A673 (cell line): ENCODE measurements at regions not wholly inside any gene's neighbourhood (a gene's known extent, or its start where the extent isn't known, plus 50 kb on each side); places are given as distances from the start of the nearest gene placed in this dataset.

Source experiments
- BruUV-seq: library from RNA; stranded (reverse); fragments of 400-500 nt; replicated peaks from 2 replicates; lab custom pipeline; 2021; lab: Mats Ljungman, UMichigan
- CTCF ChIA-PET: fragments of 300-600 bp; sonication (Branson Sonifier 250); formaldehyde crosslinking; loops from one replicate; lab custom pipeline; 2022; ENCODE audit warnings: antibody characterized with exemption; lab: Charles Lee
- POLR2A ChIA-PET: fragments of 300-600 bp; sonication (Branson Sonifier 250); formaldehyde crosslinking; loops from one replicate; lab custom pipeline; 2022; ENCODE audit warnings: antibody characterized with exemption; ENCODE audit not compliant: low non-redundant PET; lab: Charles Lee
- DNase-seq: peaks from one replicate; pipeline ENCODE4 v3.0.0-alpha.2; 2015; ENCODE audit warnings: low spot score
- H3K27ac ChIP-seq: fragments of 200-600 bp; sonication (generic); 2 replicates; pipeline ENCODE4 v1.5.1; 2016; ENCODE audit warnings: mixed run types, low read depth, mild to moderate bottlenecking, mixed read lengths, antibody characterized with exemption, low read length; ENCODE audit not compliant: poor library complexity, severe bottlenecking
- H3K27me3 ChIP-seq: fragments of 200-600 bp; sonication (generic); replicated peaks from 2 replicates; pipeline ENCODE4 v1.6.1; 2017; ENCODE audit warnings: mixed run types, low read depth, mild to moderate bottlenecking, mixed read lengths, antibody characterized with exemption, low read length; ENCODE audit not compliant: insufficient read depth, poor library complexity
- H3K36me3 ChIP-seq: fragments of 200-600 bp; sonication (generic); 2 replicates; pipeline ENCODE4 v1.6.1; 2016; ENCODE audit warnings: mixed run types, mild to moderate bottlenecking, mixed read lengths, antibody characterized with exemption, low read length; ENCODE audit not compliant: insufficient read depth, poor library complexity, severe bottlenecking
- H3K4me1 ChIP-seq: fragments of 200-600 bp; sonication (generic); 2 replicates; pipeline ENCODE4 v1.6.1; 2017; ENCODE audit warnings: mixed run types, mild to moderate bottlenecking, mixed read lengths, antibody characterized with exemption, low read length; ENCODE audit not compliant: insufficient read depth, poor library complexity, severe bottlenecking
- H3K4me3 ChIP-seq: fragments of 200-600 bp; sonication (generic); 2 replicates; pipeline ENCODE4 v1.5.1; 2016; ENCODE audit warnings: low read depth, mixed run types, mild to moderate bottlenecking, mixed read lengths, low read length; ENCODE audit not compliant: poor library complexity, severe bottlenecking
- H3K9me3 ChIP-seq: fragments of 200-600 bp; sonication (generic); 2 replicates; pipeline ENCODE4 v1.6.1; 2016; ENCODE audit warnings: mixed run types, low read depth, mild to moderate bottlenecking, mixed read lengths, antibody characterized with exemption, low read length; ENCODE audit not compliant: poor library complexity, severe bottlenecking
- EZH2 ChIP-seq: fragments of 200-600 bp; sonication (generic); IDR thresholded peaks from 2 replicates; pipeline ENCODE4 v1.6.1; 2017; ENCODE audit warnings: borderline replicate concordance, low read depth, mild to moderate bottlenecking, mixed read lengths, antibody characterized with exemption, low read length; ENCODE audit not compliant: poor library complexity, severe bottlenecking
- intact Hi-C: fragments of 100-400 bp; cut with micrococcal nuclease; formaldehyde crosslinking; loops from one replicate; pipeline ENCODE4 v1.10.0; 2022; ENCODE audit not compliant: unreplicated experiment
- TF ChIP-seq, protein P1 (sequence below): fragments of 300-800, 200-600 bp; sonication (generic); conservative IDR thresholded peaks from 2 replicates; pipeline ENCODE4 v1.5.1; 2017; ENCODE audit warnings: low read depth, mild to moderate bottlenecking, antibody characterized with exemption, low read length, moderate library complexity, mixed read lengths

DNA sequence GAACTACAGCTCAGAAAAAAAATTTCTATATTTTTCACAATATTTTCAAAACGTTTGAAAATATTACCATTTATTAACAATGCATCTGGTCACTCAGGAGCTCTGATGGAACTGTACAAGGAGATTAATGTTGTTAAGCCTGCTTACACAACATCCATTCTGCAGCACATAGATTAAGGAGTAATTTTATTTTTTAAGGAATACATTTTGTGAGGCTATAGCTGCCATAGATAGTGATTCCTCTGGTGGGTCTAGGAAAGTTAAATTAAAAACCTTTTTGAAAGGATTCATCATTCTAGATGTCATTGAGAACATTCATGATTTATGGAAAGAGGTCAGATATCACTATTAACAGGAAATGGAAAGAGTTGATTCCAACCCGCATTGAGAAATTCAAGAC, 196.9 kb downstream of the C3orf38 start:
- no peak overlapping the region for H3K27ac ChIP-seq
- peaks cover 8% of the 10 kb centered on the region for H3K9me3 ChIP-seq
- intact Hi-C loops: no loop called here
- H3K4me1 ChIP-seq: peaks cover 5% of the 10 kb centered on the region
- BruUV-seq: no TSS peak
- POLR2A ChIA-PET: no interaction called here
- CTCF ChIA-PET: no interaction called here
- H3K4me3 ChIP-seq: no peak overlapping the region
- TF ChIP-seq, protein P1, sequence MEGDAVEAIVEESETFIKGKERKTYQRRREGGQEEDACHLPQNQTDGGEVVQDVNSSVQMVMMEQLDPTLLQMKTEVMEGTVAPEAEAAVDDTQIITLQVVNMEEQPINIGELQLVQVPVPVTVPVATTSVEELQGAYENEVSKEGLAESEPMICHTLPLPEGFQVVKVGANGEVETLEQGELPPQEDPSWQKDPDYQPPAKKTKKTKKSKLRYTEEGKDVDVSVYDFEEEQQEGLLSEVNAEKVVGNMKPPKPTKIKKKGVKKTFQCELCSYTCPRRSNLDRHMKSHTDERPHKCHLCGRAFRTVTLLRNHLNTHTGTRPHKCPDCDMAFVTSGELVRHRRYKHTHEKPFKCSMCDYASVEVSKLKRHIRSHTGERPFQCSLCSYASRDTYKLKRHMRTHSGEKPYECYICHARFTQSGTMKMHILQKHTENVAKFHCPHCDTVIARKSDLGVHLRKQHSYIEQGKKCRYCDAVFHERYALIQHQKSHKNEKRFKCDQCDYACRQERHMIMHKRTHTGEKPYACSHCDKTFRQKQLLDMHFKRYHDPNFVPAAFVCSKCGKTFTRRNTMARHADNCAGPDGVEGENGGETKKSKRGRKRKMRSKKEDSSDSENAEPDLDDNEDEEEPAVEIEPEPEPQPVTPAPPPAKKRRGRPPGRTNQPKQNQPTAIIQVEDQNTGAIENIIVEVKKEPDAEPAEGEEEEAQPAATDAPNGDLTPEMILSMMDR: no peak
- TF ChIP-seq EZH2: no peak
- peak; percentile 7 for DNase-seq
- H3K27me3 ChIP-seq: no peaks in the 10 kb centered on the region
- H3K36me3 ChIP-seq: no peaks in the 10 kb centered on the region

DNA sequence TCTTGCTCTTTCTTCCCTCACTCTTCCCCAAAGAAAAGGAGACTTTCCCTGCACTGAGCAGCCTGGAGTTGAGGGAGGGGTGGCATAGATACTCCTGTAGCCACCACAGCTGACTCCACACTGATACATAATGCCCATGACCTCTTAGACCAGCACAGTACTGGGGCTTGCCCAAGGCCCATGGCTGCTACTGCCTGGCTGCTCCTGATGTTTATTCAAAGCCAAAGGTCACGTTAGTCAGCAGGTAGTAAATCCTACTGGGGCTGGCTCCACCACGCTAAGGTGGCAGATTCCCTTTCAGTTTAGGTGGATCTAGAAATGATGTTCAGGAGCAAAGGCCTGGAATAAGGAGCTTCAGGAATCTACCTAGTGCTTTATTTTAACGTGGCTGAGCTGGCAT, 212.7 kb downstream of the C3orf38 start:
- POLR2A ChIA-PET: interaction anchor here (0.6 kb wide), 1 partner anchor 601 kb away, joined by 3 read pairs; no protein-coding TSS in a partner anchor
- CTCF ChIA-PET: no interaction called here
- H3K9me3 ChIP-seq: peaks cover 15% of the 10 kb centered on the region
- TF ChIP-seq EZH2: no peak
- TF ChIP-seq, protein P1: no peak
- H3K4me1 ChIP-seq: no peaks in the 10 kb centered on the region
- H3K27ac ChIP-seq: no peak overlapping the region
- no peak for DNase-seq
- intact Hi-C loops: no loop called here
- no TSS peak for BruUV-seq
- no peaks in the 10 kb centered on the region for H3K27me3 ChIP-seq
- H3K36me3 ChIP-seq: no peaks in the 10 kb centered on the region
- no peak overlapping the region for H3K4me3 ChIP-seq

DNA sequence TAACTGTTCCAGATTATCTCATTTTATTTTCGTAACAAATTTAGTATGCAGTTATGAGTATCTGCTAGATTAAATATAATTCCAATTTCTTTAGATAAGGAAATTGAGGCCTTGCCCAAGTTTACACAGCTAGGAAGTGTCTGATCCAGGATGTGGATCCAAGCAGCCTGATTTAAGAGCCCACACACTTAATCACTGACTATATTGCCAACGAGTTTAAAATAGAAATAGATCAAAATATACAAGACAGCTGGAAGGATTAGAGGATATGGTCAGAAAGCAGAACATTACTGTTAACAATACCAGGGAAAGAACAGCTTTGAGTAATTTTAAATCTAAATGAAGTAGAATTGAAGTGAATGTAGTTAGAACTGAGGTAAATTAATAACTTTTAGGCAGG, 215.2 kb downstream of the C3orf38 start:
- intact Hi-C loops: no loop called here
- no TSS peak for BruUV-seq
- Histone ChIP-seq H3K27ac (no peak overlapping the region), H3K4me3 (no peak overlapping the region), H3K4me1 (no peaks in the 10 kb centered on the region), H3K9me3 (peaks cover 7% of the 10 kb centered on the region), H3K27me3 (no peaks in the 10 kb centered on the region), H3K36me3 (no peaks in the 10 kb centered on the region)
- CTCF ChIA-PET: no interaction called here
- TF ChIP-seq, protein P1: no peak
- no peak for TF ChIP-seq EZH2
- DNase-seq: no peak
- POLR2A ChIA-PET: no interaction called here
